Astrocyte of the cerebellum (primary cell): ENCODE measurements at regions not wholly inside any gene's neighbourhood (a gene's known extent, or its start where the extent isn't known, plus 50 kb on each side); places are given as distances from the start of the nearest gene placed in this dataset.

Source experiments
- DNase-seq: peaks from one replicate; pipeline ENCODE4 v3.0.0-alpha.2; 2011; ENCODE audit warnings: low read depth
- H3K4me3 ChIP-seq: 2 replicates; pipeline ENCODE4 v1.5.1; 2011; ENCODE audit warnings: mild to moderate bottlenecking, low read depth, low read length, moderate library complexity
- in situ Hi-C: cut with HindIII; loops from 2 replicates; pipeline ENCODE4 v1.10.0; 2017; ENCODE audit warnings: low sequenced_read_pairs
- TF ChIP-seq, protein P1 (sequence below): IDR thresholded peaks from 2 replicates; pipeline ENCODE4 v1.5.1; 2012; ENCODE audit warnings: low read length, low read depth, moderate library complexity, mild to moderate bottlenecking; ENCODE audit errors: missing control alignments

DNA sequence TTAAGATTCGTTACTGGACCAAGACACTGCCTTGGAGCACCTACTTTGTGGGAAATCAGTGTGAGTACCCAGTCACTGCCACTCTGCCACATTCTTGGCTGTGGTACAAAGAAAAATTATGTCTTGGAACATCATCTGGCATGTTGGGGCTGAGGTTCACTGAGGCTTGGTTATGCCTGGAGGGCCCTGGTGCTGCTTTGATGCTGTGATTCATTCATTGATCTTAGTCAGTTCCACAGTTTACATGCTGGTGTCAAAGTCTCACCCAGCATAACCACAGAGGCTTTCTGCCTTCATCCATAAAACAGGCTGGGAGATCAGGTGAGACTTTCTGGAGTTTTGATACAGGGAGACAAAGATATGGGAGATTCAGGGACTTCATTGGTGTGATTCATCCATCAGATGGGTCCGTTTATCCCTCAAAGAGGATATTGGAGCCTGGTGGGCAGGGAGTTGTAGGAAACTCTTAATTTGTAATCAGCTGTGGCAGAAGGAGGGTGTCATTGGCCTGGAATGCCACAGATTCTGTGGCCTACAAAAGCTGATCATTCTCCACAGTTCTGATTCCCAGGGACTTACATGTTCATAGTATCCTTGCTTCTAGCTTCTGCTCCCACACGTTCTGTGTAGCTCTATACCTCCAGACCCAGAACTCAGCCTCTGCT is 322.5 kb downstream of the PMP22 start:
- in situ Hi-C loops: no loop called here
- DNase-seq: no peak
- H3K4me3 ChIP-seq: no peak overlapping the region
- TF ChIP-seq, protein P1, sequence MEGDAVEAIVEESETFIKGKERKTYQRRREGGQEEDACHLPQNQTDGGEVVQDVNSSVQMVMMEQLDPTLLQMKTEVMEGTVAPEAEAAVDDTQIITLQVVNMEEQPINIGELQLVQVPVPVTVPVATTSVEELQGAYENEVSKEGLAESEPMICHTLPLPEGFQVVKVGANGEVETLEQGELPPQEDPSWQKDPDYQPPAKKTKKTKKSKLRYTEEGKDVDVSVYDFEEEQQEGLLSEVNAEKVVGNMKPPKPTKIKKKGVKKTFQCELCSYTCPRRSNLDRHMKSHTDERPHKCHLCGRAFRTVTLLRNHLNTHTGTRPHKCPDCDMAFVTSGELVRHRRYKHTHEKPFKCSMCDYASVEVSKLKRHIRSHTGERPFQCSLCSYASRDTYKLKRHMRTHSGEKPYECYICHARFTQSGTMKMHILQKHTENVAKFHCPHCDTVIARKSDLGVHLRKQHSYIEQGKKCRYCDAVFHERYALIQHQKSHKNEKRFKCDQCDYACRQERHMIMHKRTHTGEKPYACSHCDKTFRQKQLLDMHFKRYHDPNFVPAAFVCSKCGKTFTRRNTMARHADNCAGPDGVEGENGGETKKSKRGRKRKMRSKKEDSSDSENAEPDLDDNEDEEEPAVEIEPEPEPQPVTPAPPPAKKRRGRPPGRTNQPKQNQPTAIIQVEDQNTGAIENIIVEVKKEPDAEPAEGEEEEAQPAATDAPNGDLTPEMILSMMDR: no peak

GRCh38 chr17:14940938-14941265 is 324.2 kb downstream of the PMP22 start:
- in situ Hi-C loops: no loop called here
- H3K4me3 ChIP-seq: no peak overlapping the region
- DNase-seq: no peak
- TF ChIP-seq, protein P1: no peak

- no peak overlapping the region for H3K4me3 ChIP-seq
- TF ChIP-seq, protein P1: no peak
- in situ Hi-C loops: no loop called here
- DNase-seq: no peak
Measured at GRCh38 chr17:14940108-14940937, 324.8 kb downstream of the PMP22 start.

DNA sequence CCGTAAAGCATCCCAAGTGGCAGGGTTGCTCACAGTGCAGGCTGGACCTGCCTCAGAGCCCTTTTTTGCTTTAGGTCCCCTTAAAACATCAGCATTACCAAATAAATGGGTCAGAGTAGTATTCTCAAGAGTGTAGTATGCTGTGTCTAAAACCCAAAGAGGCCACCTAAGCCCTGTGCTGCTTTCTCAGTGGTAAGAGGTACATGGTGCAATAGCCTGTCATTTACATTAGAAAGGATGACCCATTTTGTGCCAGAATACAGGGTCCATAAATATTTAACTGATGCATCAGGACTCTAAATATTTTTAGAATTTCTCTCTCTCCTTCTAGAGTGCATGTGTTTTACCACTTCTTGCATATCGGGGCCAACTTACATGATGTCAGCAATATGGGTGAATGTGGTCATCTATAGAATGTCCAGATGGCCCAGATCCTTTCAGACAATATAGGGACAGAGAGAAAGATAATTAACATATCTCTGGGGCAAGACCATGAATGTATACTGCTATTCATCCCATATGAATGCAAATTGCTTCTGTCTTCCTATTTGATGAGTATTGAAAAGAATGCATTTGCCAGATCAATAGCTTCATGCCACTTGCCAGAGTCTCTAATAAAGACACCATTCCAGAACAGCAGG is 329.2 kb downstream of the PMP22 start:
- in situ Hi-C loops: no loop called here
- TF ChIP-seq, protein P1: no peak

GRCh38 chr17:14935139-14935841 is 329.8 kb downstream of the PMP22 start:
- H3K4me3 ChIP-seq: no peak overlapping the region
- TF ChIP-seq, protein P1: no peak
- no peak for DNase-seq
- in situ Hi-C loops: no loop called here

More for the DNA sequence above, 329.2 kb downstream of the PMP22 start:
- H3K4me3 ChIP-seq: no peak overlapping the region
- no peak for DNase-seq

- H3K4me3 ChIP-seq: no peak overlapping the region
- DNase-seq: no peak
- in situ Hi-C loops: no loop called here
- TF ChIP-seq, protein P1: no peak
Measured at GRCh38 chr17:14933676-14934075, 331.4 kb downstream of the PMP22 start.
